ENCODE measurements at regions not wholly inside any gene's neighbourhood (a gene's known extent, or its start where the extent isn't known, plus 50 kb on each side); places are given as distances from the start of the nearest gene placed in this dataset.

GRCh38 chr10:28922127-28922526 is 244.8 kb downstream of the BAMBI start:
- TF ChIP-seq, protein P1, sequence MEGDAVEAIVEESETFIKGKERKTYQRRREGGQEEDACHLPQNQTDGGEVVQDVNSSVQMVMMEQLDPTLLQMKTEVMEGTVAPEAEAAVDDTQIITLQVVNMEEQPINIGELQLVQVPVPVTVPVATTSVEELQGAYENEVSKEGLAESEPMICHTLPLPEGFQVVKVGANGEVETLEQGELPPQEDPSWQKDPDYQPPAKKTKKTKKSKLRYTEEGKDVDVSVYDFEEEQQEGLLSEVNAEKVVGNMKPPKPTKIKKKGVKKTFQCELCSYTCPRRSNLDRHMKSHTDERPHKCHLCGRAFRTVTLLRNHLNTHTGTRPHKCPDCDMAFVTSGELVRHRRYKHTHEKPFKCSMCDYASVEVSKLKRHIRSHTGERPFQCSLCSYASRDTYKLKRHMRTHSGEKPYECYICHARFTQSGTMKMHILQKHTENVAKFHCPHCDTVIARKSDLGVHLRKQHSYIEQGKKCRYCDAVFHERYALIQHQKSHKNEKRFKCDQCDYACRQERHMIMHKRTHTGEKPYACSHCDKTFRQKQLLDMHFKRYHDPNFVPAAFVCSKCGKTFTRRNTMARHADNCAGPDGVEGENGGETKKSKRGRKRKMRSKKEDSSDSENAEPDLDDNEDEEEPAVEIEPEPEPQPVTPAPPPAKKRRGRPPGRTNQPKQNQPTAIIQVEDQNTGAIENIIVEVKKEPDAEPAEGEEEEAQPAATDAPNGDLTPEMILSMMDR (conservative IDR thresholded peaks at IDR 0.05; ENCODE audit: low read length) = no peak
- no peak for TF ChIP-seq EZH2phosphoT487 (IDR thresholded peaks at IDR 0.05; ENCODE audit: borderline replicate concordance)

Measured in Loucy (cell line).